Body of pancreas (tissue), 4 donors: ENCODE measurements at regions not wholly inside any gene's neighbourhood (a gene's known extent, or its start where the extent isn't known, plus 50 kb on each side); places are given as distances from the start of the nearest gene placed in this dataset.

Experiments
- CTCF ChIP-seq, 7 experiments: fragments of 450-650 bp in 4 of 7; fragments of 200-600 bp in 3 of 7; sonication (generic) in 3 of 7; IDR thresholded peaks; one replicate each; pipeline ENCODE4 v1.5.1; 2016 to 2019; ENCODE audit warnings: antibody characterized with exemption in 7 of 7
- POLR2A ChIP-seq, 3 donors: fragments of 450-650 bp; IDR thresholded peaks; one replicate each; pipeline ENCODE4 v1.6.1; 2016; ENCODE audit warnings: antibody characterized with exemption in 3 of 3, mild to moderate bottlenecking in 2 of 3

GRCh38 chr11:80635178-80635577, 1194.3 kb upstream of the TENM4 start:
- TF ChIP-seq CTCF (IDR thresholded peaks at IDR 0.05) (no peak), POLR2A (IDR thresholded peaks at IDR 0.05) (no peak)
